CD14-positive monocyte (primary cell): ENCODE measurements at regions not wholly inside any gene's neighbourhood (a gene's known extent, or its start where the extent isn't known, plus 50 kb on each side); places are given as distances from the start of the nearest gene placed in this dataset.
"Not testable (repeated sequence)": the region's sequence is repeated elsewhere in the genome, so short reads cannot be mapped to it uniquely, and the experiment has no call there.

ENCODE experiments used
- DNase-seq, 3 donors: peaks; one replicate each; pipeline ENCODE4 v3.0.0-alpha.2; 2011 to 2022
- H2AFZ ChIP-seq: 2 replicates; pipeline ENCODE4 v1.6.0; 2012; ENCODE audit warnings: mild to moderate bottlenecking, low read depth, low read length, inconsistent platforms; ENCODE audit not compliant: insufficient read depth, poor library complexity, severe bottlenecking
- H3K27ac ChIP-seq, 2 donors: 1 replicate in 1 of 2; 2 replicates in 1 of 2; pipeline ENCODE4 v1.5.1; 2012 to 2013; ENCODE audit warnings: low read length in 2 of 2, control low read depth in 1 of 2, inconsistent platforms in 1 of 2, low read depth in 1 of 2, mild to moderate bottlenecking in 1 of 2
- H3K27me3 ChIP-seq, 2 donors: one replicate each; pipeline versions ENCODE4 v1.6.0 to v1.6.1; 2011 to 2013; ENCODE audit warnings: low read length in 2 of 2; ENCODE audit not compliant: control insufficient read depth in 2 of 2, insufficient read depth in 2 of 2
- H3K36me3 ChIP-seq, 2 donors: replicated peaks in 1 of 2; 1 replicate in 1 of 2; 2 replicates in 1 of 2; pipeline versions ENCODE4 v1.5.1 to v1.6.1; 2012 to 2013; ENCODE audit warnings: low read length in 2 of 2, control low read depth in 1 of 2, inconsistent platforms in 1 of 2, mild to moderate bottlenecking in 1 of 2; ENCODE audit not compliant: insufficient read depth in 2 of 2, control insufficient read depth in 1 of 2
- H3K4me1 ChIP-seq, 2 donors: 1 replicate in 1 of 2; 2 replicates in 1 of 2; pipeline versions ENCODE4 v1.5.1 to v1.6.1; 2012 to 2013; ENCODE audit warnings: low read length in 2 of 2, control low read depth in 1 of 2, inconsistent platforms in 1 of 2, mild to moderate bottlenecking in 1 of 2, moderate library complexity in 1 of 2; ENCODE audit not compliant: insufficient read depth in 2 of 2, control insufficient read depth in 1 of 2
- H3K4me2 ChIP-seq: replicated peaks from 2 replicates; pipeline ENCODE3; 2012; ENCODE audit warnings: low read length, moderate library complexity, mild to moderate bottlenecking; ENCODE audit not compliant: poor library complexity, severe bottlenecking; ENCODE audit errors: extremely low read depth
- H3K4me3 ChIP-seq, 3 experiments: fragments of 200-600 bp in 1 of 3; sonication (generic) in 1 of 3; replicated peaks in 1 of 3; 1 replicate in 2 of 3; 2 replicates in 1 of 3; pipeline ENCODE4 v1.5.1; 2011 to 2013; ENCODE audit warnings: low read length in 3 of 3, mild to moderate bottlenecking in 3 of 3, control low read depth in 2 of 3, low read depth in 2 of 3, inconsistent platforms in 1 of 3, moderate library complexity in 1 of 3
- H3K79me2 ChIP-seq: 2 replicates; pipeline ENCODE4 v1.6.0; 2012; ENCODE audit warnings: mild to moderate bottlenecking, control low read depth, inconsistent platforms, low read length, moderate library complexity; ENCODE audit not compliant: insufficient read depth
- H3K9ac ChIP-seq: 2 replicates; pipeline ENCODE4 v1.6.0; 2017; ENCODE audit warnings: low read length, mild to moderate bottlenecking; ENCODE audit not compliant: insufficient read depth, poor library complexity, severe bottlenecking
- H3K9me3 ChIP-seq, 2 donors: replicated peaks in 1 of 2; 1 replicate in 1 of 2; 2 replicates in 1 of 2; pipeline versions ENCODE4 v1.5.1 to v1.6.1; 2012 to 2013; ENCODE audit warnings: low read length in 2 of 2, control low read depth in 1 of 2; ENCODE audit not compliant: control insufficient read depth in 1 of 2, insufficient read depth in 1 of 2
- H4K20me1 ChIP-seq: 2 replicates; pipeline ENCODE4 v1.6.0; 2012; ENCODE audit warnings: mild to moderate bottlenecking, low read length, control low read depth, moderate library complexity; ENCODE audit not compliant: insufficient read depth
- H3K27ac Mint-ChIP-seq, 7 donors: one replicate each; pipeline ENCODE4 v1.8.0; 2020; ENCODE audit warnings: mild to moderate bottlenecking in 7 of 7, mixed read lengths in 7 of 7, moderate library complexity in 6 of 7, inconsistent platforms in 2 of 7
- H3K27me3 Mint-ChIP-seq, 3 donors: one replicate each; pipeline ENCODE4 v1.8.0; 2021 to 2022; ENCODE audit warnings: low read depth in 3 of 3, mild to moderate bottlenecking in 3 of 3, mixed read lengths in 3 of 3, moderate library complexity in 3 of 3, inconsistent platforms in 1 of 3
- H3K36me3 Mint-ChIP-seq, 2 donors: one replicate each; pipeline ENCODE4 v1.8.0; 2020; ENCODE audit warnings: mixed read lengths in 2 of 2, inconsistent platforms in 1 of 2, mild to moderate bottlenecking in 1 of 2
- H3K4me1 Mint-ChIP-seq: one replicate; pipeline ENCODE4 v1.8.0; 2020; ENCODE audit warnings: mild to moderate bottlenecking, mixed read lengths
- H3K4me3 Mint-ChIP-seq, 2 donors: one replicate each; pipeline ENCODE4 v1.8.0; 2020; ENCODE audit warnings: mild to moderate bottlenecking in 2 of 2, mixed read lengths in 2 of 2, moderate library complexity in 1 of 2
- H3K9me3 Mint-ChIP-seq, 7 donors: one replicate each; pipeline ENCODE4 v1.8.0; 2020 to 2022; ENCODE audit warnings: mixed read lengths in 7 of 7, mild to moderate bottlenecking in 6 of 7, moderate library complexity in 6 of 7, inconsistent platforms in 2 of 7
- CTCF ChIP-seq: fragments of 200-600 bp; IDR thresholded peaks from one replicate; pipeline ENCODE4 v1.8.0; 2022; ENCODE audit warnings: antibody characterized with exemption, mild to moderate bottlenecking
- WGBS: methylation state at CpG from one replicate; pipeline ENCODE4 v1.1.5; 2013; ENCODE audit warnings: missing lambda C conversion rate; ENCODE audit not compliant: insufficient coverage; 5-methylcytosine and 5-hydroxymethylcytosine counted together
- intact Hi-C, 2 donors: fragments of 100-400 bp; cut with micrococcal nuclease; formaldehyde crosslinking; loops; one replicate each; pipeline versions ENCODE4 v1.15.0 to v1.15.1; 2023

GRCh38 chr14:30069536-30069935 is 141.9 kb upstream of the PRKD1 start:
- no peak overlapping the region for H3K4me3 Mint-ChIP-seq
- no peak for DNase-seq
- no peaks in the 10 kb centered on the region for H3K4me1 ChIP-seq
- no peaks in the 10 kb centered on the region for H4K20me1 ChIP-seq
- H3K4me1 Mint-ChIP-seq = no peaks in the 10 kb centered on the region
- H3K27me3 Mint-ChIP-seq = peaks cover 0 to 2% (median 0%) of the 10 kb centered on the region in 3 donors
- no peak for TF ChIP-seq CTCF
- H3K27me3 ChIP-seq = no peaks in the 10 kb centered on the region
- H3K9ac ChIP-seq = no peak overlapping the region
- no peaks in the 10 kb centered on the region for H3K79me2 ChIP-seq
- no peak overlapping the region for H3K27ac Mint-ChIP-seq
- WGBS = no CpG with 5 or more reads among the region's 1 CpG
- H3K27ac ChIP-seq = no peak overlapping the region
- no peak overlapping the region for H3K4me2 ChIP-seq
- peaks cover 5 to 14% of the 10 kb centered on the region in 2 donors for H3K9me3 ChIP-seq
- H2AFZ ChIP-seq = no peak overlapping the region
- H3K9me3 Mint-ChIP-seq = peaks cover 7 to 18% (median 10%) of the 10 kb centered on the region in 7 donors
- no peaks in the 10 kb centered on the region for H3K36me3 ChIP-seq
- no peaks in the 10 kb centered on the region for H3K36me3 Mint-ChIP-seq
- intact Hi-C loops = no loop called here
- no peak overlapping the region for H3K4me3 ChIP-seq

GRCh38 chr14:30072454-30072853 is 144.8 kb upstream of the PRKD1 start:
- H3K27ac Mint-ChIP-seq, H3K4me3 Mint-ChIP-seq, H2AFZ ChIP-seq, H3K4me1 Mint-ChIP-seq, H3K4me3 ChIP-seq, H3K79me2 ChIP-seq, H3K27me3 ChIP-seq, H3K27me3 Mint-ChIP-seq, H3K4me1 ChIP-seq, intact Hi-C loops, H3K36me3 Mint-ChIP-seq, H4K20me1 ChIP-seq, DNase-seq, H3K36me3 ChIP-seq, H3K27ac ChIP-seq, H3K4me2 ChIP-seq, H3K9ac ChIP-seq: not testable (repeated sequence)
- peaks cover 5 to 11% of the 10 kb centered on the region in 2 donors for H3K9me3 ChIP-seq
- peaks cover 5 to 16% (median 10%) of the 10 kb centered on the region in 7 donors for H3K9me3 Mint-ChIP-seq
- 40% methylated on average over 2 of the region's 2 CpGs for WGBS
